ENCODE measurements at regions not wholly inside any gene's neighbourhood (a gene's known extent, or its start where the extent isn't known, plus 50 kb on each side); places are given as distances from the start of the nearest gene placed in this dataset.

- intact Hi-C loops (cut with DNase I) = no loop called here
- TF ChIP-seq POLR2A (IDR thresholded peaks at IDR 0.05) (no peak), CTCF (IDR thresholded peaks at IDR 0.05) (no peak), EP300 (IDR thresholded peaks at IDR 0.05) (no peak), POLR2AphosphoS5 (IDR thresholded peaks at IDR 0.05) (no peak)
- Histone ChIP-seq H3K27ac (no peak overlapping the region), H3K4me1 (no peaks in the 10 kb centered on the region), H3K27me3 (no peaks in the 10 kb centered on the region), H3K9me3 (no peaks in the 10 kb centered on the region), H3K36me3 (no peaks in the 10 kb centered on the region), H3K4me3 (no peak overlapping the region)
- DNase-seq = no peak
- 53 to 64% methylated on average over 6 of the region's 6 CpGs for WGBS, 2 donors
Observed at GRCh38 chr9:82781921-82782392, 281.0 kb downstream of the RASEF start.

GRCh38 chr9:82783045-82783444, 279.9 kb downstream of the RASEF start:
- no peaks in the 10 kb centered on the region for H3K9me3 ChIP-seq
- H3K27ac ChIP-seq = no peak overlapping the region
- no peaks in the 10 kb centered on the region for H3K36me3 ChIP-seq
- TF ChIP-seq EP300 (IDR thresholded peaks at IDR 0.05) (no peak), CTCF (IDR thresholded peaks at IDR 0.05) (no peak), POLR2A (IDR thresholded peaks at IDR 0.05) (no peak), POLR2AphosphoS5 (IDR thresholded peaks at IDR 0.05) (no peak)
- 16 to 73% methylated on average over 1 of the region's 1 CpG for whole genome bisulfite sequencing, 2 donors
- H3K4me1 ChIP-seq = no peaks in the 10 kb centered on the region
- DNase-seq = no peak
- H3K27me3 ChIP-seq = no peaks in the 10 kb centered on the region
- no peak overlapping the region for H3K4me3 ChIP-seq
- intact Hi-C loops (cut with DNase I) = no loop called here

GRCh38 chr9:82784589-82784988, 278.4 kb downstream of the RASEF start:
- Histone ChIP-seq H3K36me3 (no peaks in the 10 kb centered on the region), H3K27ac (no peak overlapping the region), H3K4me3 (no peak overlapping the region), H3K4me1 (no peaks in the 10 kb centered on the region), H3K27me3 (no peaks in the 10 kb centered on the region), H3K9me3 (no peaks in the 10 kb centered on the region)
- intact Hi-C loops (cut with DNase I) = no loop called here
- TF ChIP-seq POLR2A (IDR thresholded peaks at IDR 0.05) (no peak), POLR2AphosphoS5 (IDR thresholded peaks at IDR 0.05) (no peak), EP300 (IDR thresholded peaks at IDR 0.05) (no peak), CTCF (IDR thresholded peaks at IDR 0.05) (no peak)
- DNase-seq = no peak
- WGBS, 2 donors = 91% methylated on average over 1 of the region's 1 CpG

GRCh38 chr9:82789155-82789824, 273.7 kb downstream of the RASEF start:
- Histone ChIP-seq H3K27me3 (no peaks in the 10 kb centered on the region), H3K27ac (no peak overlapping the region), H3K36me3 (no peaks in the 10 kb centered on the region), H3K9me3 (no peaks in the 10 kb centered on the region), H3K4me1 (no peaks in the 10 kb centered on the region), H3K4me3 (no peak overlapping the region)
- intact Hi-C loops (cut with DNase I) = no loop called here
- TF ChIP-seq CTCF (IDR thresholded peaks at IDR 0.05) = no peak
- no peak for TF ChIP-seq EP300 (IDR thresholded peaks at IDR 0.05)
- no peak for TF ChIP-seq POLR2A (IDR thresholded peaks at IDR 0.05)
- TF ChIP-seq POLR2AphosphoS5 (IDR thresholded peaks at IDR 0.05) = no peak
- DNase-seq = no peak
- WGBS, 2 donors = 68 to 82% methylated on average over 6 of the region's 6 CpGs

- no peak for DNase-seq
- Histone ChIP-seq H3K4me3 (no peak overlapping the region), H3K36me3 (no peaks in the 10 kb centered on the region), H3K4me1 (no peaks in the 10 kb centered on the region), H3K27me3 (no peaks in the 10 kb centered on the region), H3K9me3 (no peaks in the 10 kb centered on the region), H3K27ac (no peak overlapping the region)
- no peak for TF ChIP-seq POLR2A (IDR thresholded peaks at IDR 0.05)
- no peak for TF ChIP-seq POLR2AphosphoS5 (IDR thresholded peaks at IDR 0.05)
- no peak for TF ChIP-seq CTCF (IDR thresholded peaks at IDR 0.05)
- no peak for TF ChIP-seq EP300 (IDR thresholded peaks at IDR 0.05)
- intact Hi-C loops (cut with DNase I) = no loop called here
- 40 to 81% methylated on average over 1 of the region's 1 CpG for WGBS, 2 donors
Observed at GRCh38 chr9:82790875-82791274, 272.1 kb downstream of the RASEF start.
